GM18870 (cell line): ENCODE measurements at regions not wholly inside any gene's neighbourhood (a gene's known extent, or its start where the extent isn't known, plus 50 kb on each side); places are given as distances from the start of the nearest gene placed in this dataset.

Experiments
- ATAC-seq: cut with Tn5 transposase; IDR thresholded peaks from one replicate; pipeline ENCODE4 v1.9.1; 2021; ENCODE audit warnings: moderate library complexity; ENCODE audit not compliant: unreplicated experiment

DNA sequence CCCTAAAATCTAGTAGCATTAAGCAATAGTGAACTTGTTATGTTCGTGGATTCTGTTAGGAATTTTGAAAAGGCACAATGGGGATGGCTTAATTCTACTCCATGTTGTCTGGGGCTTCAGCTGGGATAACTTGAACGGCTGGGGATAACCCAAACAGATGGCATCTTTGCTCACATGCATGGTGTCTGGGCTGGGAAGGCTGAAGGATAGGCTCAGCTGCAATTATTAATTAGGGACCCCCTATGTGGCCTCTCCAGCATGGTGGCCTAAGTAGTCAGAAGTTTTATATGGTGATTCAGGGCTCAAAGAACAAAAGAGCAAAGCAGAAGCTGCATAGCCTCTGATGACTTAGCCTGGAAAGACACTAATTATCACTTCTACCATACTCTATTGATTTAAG, 551.1 kb downstream of the PSAT1 start:
- ATAC-seq = no peak

DNA sequence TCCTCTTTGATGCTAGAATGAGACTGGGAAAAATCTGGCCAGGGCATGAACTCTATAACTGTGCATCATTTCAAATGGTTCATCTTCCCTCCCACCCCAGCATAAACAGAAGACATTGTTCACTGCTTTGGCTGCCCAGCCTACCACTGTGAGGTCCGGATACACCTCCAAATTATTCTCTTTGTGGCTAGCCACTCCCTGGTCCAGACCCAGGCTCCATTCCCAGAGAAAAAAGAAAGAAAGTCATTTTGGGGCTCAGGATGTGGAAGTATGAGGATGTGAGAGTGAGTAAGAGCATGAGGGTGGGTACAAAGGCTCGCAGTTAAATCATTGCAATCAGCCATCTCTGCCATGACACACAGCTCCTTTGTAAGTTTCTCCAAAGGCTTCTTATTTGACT, 559.2 kb downstream of the PSAT1 start:
- ATAC-seq = no peak

DNA sequence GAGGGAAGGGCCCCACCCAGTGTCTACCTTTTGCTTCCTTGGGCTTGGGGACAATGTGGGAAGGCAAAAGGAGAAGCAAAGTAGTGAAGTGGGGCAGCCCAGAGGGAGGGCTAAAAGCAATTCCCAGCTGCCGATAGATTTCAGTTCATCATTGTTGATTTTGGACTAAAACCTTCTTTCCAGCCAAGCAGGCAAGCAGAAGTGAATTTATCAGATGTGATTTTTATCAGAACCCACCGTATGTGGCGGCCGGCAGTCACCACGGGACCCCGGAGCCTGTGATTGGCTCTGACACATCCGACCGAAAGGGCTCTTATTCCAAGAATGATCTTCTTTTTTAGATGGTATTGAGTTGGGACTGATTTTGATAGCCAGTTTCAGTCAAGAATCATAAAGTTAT, 559.9 kb downstream of the PSAT1 start:
- no peak for ATAC-seq

DNA sequence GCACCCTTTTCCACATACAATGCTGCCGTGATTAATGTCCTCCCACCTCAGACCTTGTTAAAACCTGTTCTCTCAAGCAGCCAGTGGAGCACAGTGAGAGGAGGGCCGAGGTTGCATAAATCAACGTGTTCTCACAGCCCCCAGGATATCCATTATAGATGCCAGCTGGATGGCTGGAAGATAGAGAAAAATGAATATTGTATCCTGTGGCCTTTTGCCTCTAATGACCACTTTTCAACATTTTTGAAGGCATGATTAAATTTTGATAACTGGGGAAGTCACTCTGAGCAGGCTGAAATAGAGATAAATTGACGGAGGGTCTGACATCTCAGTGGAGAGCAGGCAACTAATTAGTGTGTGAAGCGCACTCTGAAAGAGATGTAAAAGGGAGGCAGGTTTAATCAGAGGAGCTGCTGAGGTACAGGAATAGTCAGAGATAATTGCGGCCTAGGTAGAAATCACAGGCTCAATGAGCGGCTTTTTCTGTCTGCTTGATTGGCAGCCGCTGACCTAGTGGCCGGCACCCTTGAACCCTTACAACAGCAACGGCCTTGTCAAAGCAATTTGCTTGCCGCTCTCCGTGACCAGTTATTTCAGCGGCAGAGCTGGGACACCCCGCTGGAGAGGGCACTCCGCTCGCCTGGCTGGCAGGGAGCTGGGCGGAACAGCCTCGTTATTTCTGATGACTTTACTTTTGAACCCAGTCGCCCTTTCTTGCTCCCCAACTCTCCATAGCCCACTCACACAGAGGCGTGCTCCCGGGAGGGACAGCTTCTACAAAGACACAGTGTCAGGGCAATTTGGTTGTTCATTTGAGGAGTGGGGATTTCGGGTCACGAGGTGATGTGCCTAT, 560.7 kb downstream of the PSAT1 start:
- no peak for ATAC-seq

DNA sequence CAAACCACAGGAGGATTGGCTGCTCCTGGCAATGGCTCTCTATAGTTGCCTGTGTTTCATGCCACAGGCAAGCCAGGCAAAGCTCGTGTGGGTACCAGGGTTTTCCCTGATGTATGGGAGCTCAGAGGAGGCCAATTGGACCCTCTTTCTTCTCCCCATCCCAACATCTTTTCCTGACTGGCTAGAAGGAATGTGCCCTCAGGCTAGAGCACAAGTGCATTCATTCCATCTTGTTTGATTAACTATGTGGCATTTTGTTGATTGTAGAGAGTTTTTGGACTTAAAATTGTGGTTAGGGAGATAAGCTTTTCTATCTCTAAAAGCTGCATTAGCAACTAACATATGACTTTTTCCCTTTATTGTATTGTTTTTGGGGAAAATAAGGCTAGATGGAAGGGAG, 561.3 kb downstream of the PSAT1 start:
- no peak for ATAC-seq

DNA sequence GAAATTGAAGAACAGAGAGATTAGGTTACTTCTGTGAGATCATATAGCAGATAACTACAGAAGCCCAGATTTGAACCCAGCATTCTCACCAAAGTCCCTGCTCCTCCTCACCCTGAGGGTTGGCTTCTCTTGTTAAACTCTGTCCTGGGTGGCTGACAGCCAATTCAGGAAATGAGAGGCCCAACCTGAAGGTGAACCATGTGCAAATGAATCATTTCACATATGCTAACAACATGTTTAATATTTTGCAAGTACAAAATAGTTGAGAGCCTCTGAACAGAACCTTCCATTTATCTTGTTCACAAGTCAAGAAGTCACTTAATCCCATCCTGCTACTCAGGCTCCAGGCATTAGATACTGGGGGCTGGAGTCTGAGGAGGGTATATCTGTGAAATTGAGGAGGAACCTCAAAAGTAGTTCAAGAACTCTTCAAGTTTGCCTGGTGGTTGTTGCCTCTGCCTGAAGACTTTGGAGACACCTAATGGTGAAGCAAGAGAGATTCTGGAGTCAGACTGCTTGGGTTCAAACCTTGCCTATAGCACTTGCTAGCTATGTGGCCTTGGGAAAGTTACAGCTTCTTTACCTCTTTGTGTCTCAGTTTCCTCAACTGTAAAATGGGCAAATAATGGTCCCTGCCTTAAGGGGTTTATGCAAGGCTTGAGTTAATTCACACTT, 564.0 kb downstream of the PSAT1 start:
- no peak for ATAC-seq

DNA sequence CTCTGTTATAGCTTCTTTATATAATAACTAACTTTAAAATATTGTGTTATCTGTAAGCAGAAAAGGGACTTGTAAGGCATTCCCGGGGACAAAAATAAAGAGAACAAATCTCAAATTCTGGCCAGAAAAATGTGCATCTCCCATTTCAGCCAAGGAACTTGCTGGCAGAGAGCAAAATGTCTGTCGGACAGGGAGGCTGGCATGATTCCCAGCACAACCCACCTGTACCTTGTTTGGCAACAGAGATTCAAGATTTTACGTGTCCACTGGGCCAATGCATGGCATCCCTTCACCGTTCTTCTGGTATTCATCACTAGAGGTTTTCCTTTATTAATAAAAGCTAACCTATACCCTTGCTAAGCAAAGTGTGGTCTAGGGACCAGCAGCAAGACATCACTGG, 566.6 kb downstream of the PSAT1 start:
- ATAC-seq = no peak

DNA sequence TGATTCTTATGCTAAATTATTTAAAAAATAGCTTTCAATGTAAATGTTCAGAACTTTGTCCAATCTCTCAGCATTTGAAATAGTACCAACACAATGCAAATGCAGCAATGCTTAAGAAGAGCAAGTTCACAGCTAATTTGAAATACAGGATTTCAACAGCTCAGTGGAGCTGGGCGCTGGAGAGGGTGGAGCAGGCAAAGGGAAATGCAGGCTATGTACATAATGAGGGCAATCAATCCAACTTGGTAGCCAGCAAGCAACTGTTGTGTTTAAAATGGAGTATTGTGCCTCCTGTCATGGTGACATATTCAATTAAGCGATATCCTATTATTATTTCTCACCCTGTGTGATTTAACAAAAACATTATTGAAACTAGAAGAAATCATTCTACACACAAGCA, 568.8 kb downstream of the PSAT1 start:
- no peak for ATAC-seq

DNA sequence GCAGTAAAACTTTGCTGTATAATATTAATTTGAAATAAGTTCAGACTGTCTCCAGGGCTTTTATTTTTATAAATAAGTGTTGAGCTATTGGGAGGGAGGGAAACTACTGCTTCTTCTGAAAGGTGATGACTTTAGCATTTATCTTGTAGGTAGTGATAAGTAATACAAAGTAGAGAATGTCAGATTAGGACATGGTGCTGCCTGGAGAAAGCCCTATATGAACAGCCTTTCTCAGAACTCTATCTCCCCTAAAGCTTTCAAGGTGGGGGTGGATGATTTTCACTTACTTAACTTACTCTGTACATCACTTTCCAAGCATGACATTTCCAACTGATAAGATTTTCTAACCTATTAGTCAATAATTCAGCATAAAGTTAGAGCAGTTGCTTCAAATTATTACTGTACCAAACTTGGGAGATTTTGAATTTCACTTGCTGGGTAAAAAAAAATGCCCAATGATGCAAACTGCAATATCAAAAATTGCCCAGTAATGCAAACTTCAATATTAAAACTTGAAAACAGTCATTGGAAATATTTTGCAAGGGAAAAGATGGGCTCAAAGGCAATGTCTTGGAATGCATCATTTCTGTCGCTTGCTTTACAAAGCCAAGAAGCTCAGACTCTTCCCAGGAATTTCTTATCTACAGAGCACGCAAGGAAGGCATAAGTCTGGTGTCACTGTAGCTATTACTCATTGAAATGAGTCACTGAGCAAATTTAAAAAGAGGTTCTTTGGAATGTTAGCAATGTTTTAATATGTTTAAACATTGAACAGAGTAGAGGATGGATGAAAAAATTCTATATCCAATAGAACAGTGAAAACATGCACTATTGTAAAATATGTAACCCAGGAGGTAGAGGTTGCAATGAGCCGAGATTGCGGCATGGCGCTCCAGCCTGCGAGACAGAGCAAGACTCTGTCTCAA, 569.5 kb downstream of the PSAT1 start:
- ATAC-seq = no peak

DNA sequence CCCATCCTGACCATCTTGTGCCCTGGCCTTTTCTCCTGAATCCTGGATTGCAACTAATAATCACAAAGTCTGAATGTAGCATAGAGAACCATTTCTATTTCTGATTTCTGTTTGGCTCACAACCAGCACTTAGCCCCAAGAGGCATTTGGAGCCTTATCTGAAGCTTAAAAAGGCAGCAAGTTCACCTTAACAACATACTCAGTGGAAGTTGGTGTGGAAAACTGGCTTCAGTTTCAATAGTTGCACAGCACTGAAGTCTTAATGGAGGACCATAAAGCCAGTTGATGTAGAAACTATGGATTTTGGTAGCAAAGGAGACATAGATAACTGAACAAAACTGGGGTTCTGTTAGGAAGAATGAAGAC, 574.1 kb downstream of the PSAT1 start:
- ATAC-seq = no peak

DNA sequence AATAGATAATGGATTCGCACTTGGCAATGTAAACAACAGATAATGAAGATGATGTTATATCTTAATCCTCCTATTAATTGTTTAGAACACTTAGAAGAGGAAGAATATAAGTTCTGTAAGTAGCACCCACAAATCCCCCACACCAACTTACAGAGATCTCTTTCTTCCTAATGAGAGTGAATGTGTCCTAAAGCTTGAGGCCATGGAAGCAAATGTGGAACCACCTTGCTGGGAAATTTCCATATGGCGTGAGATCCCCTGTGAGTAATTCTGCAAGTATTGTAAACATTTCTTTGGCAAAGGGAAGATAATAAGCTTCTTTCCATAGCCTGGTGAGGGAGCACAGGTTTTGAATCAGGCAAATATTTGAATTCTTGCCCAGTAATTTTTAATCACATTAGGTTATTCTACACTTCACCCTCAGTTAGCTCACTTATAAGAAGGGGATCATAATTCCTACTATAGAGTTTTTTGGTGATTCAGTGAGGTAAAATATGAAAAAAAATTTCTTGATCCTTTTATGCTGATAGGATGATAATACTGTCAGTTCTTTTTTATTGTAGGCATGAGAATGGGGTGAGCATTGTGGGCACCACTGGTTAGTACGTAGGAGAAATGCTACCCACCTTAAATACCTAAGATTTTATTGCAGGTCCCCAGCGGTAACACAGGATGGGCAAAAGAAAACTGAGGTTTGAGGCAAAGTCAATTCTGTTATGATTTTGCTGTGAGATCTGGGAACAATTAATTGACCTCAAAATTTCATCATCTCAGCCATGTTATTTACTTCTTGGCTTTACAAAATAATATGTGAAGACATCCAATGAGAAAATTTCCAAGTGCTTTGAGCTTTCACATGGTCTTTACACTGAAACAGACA, 574.8 kb downstream of the PSAT1 start:
- ATAC-seq = no peak

DNA sequence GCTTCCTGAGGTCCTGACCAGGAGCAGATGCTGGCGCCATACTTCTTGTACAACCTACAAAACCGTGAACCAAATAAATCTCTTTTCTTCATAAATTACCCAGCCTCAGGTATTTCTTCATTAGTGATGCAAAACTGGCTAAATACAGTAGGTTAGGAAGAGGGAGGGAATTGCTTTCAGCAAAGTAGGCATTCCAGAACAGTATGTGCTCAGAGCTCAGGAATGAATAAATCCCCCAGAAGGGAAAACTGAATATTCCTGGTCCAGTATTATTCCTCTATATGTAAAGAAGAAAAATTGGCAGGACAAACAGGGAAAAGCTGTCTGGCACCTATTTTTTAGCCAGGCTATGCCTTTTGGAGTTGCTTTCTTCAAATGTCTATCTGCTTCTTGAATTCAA, 577.1 kb downstream of the PSAT1 start:
- no peak for ATAC-seq

DNA sequence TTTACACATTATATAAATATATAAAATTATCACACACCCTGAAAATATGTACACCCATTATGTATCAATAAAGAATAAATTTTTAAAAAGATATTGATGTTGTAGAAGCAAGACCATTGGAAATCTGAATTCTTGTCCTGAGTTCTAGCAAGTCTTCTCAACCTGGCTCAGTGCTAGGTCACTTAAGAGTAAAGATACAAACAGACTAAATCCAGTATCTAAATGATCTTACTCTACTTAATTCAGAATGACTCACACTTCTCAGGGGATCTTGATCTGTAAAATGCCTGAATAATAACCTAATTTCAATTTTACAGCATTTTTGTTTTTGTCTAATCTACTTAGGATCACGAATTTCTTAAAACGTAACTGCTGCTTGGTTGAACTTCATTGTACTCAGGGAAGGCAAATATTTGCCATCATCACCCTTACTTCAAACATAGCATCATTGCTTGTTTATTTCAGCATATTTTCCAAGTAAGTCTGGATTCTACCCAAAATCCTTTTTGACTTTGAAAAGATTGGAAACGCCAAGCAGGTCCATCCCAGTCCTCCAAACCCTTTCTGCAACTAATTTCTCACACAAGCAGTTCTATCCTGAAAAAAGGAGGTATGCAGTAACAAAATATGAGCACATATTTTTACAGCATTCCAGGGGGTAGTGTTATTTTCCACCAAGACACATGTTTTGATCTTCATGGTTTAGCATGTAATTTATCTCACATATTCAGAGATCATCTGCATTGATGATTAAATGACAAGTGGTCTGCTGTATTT, 582.6 kb downstream of the PSAT1 start:
- ATAC-seq = no peak

DNA sequence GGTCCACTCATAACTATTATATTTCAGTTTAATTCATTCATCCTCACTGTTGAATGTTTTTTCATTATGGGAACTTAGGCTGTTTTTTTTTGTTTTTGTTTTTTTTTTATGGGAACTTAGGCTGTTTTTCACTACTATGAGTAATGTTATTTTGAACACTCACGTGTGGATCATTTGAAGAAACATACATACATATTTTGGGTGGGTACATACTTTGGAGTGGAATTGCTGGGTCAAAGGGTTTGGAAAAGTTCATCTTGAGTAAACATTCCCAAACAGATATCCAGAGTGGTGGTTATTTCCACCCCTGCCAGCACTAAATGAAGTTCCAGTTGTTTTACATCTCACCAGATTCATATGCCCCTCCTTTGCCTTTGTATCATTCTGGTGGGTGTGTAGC, 584.4 kb downstream of the PSAT1 start:
- no peak for ATAC-seq

DNA sequence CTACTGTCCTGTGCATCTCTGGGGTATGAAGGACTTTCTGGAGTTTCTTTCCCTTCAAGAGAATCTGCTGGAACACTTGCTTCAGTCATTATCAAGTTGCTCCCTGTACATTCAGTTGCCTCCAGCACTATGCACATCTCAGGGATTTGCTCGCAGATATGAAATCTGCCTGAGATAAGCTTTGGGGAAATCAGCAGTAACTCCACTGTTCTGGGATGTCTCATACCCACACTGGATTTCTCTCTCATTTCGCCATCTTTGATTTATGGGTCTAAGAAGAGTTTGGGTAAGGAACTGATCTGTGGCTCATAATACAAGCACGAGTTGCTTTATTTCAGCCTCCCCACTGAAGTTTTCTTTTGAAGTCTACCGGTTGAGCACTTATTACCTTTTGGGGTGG, 585.6 kb downstream of the PSAT1 start:
- no peak for ATAC-seq

DNA sequence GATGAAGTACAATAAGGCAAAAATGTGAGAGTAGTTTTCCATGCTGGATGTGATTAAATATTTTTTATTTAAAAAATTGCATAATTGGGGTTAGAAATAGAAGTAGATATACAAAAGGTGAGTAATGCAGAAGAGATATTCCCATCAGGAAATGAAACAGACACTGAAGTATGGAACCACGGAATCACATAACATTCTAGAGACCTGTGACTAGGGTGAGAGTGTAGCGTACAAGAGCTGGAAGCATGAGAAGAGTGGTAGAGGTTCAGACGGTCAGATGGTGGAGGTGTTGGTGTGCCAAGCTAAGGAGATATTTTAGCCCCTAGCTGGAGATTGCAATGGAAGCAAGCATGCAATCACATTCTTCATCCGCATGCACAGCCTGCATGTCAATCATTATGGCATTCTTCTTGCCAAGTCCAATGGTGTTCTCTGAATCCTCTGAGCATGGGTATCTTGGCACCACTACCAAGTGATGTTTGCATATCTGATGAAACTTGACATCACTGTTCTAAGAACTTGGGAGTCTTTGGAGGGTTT, 587.8 kb downstream of the PSAT1 start:
- no peak for ATAC-seq

DNA sequence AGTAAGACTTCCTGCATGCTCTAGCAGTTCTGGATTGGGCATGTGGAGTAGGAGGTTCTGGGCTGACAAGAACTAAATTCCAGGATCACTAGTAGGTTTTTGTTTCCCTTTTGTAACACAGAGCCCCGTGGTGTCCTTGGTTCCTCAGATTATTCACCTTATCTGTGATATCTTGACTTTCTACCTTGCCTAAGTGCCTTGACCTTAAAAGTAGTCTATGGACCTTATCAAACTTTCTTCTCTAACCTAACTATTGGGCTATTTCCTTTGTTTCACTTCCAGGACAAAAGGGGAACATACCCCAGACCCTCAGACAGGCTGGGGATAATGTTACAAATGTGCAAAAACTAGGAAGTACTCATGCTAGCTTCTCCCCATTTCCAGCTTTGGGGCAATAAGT, 595.3 kb downstream of the PSAT1 start:
- no peak for ATAC-seq

DNA sequence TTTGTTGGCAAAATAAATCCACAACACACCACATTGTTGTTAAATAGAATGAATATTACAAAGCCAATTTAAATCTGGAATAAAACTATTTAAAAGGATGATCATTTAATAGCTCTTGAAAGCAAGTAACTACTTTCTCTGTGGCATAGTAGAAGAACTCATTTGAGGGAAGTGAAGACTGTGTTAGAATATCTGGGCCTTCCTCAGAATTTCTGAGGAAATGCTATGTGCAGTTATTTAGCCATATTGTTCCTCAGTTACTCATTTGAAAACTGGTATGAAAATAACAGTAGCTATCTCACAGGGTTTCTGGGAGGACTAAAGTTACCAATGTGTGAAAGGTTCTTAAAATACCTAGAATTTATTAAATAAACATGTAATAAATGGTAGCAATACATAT, 595.8 kb downstream of the PSAT1 start:
- ATAC-seq = no peak

DNA sequence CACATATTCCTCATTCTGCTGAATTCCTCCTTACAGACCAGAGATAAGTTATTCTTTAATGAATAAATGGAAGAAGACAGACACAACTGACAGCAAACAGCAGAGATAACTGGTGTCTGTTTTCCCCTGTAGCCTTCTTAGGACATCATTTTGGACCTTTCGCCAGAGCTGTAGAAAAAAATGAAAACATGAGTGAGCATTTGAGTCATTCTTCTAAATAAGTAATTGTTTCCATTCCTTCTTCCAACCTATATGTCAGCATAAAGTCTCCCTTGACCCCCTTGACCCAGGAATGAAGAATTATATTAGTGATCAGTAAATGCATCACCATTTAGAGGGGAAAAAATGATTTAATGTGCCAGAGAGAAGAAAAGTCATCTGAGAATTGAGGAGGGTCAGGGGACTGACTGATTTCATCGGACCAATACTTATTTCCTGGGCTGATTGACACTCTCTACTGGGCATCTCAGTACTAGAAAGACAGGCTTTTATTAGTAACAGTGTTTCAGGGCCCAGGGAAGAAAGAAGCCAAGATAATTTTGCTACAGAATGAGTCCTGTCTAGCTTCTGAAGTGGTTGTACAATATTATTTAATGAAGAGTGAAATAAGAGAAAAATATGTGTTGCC, 597.0 kb downstream of the PSAT1 start:
- ATAC-seq = no peak
